Endodermal cell (in vitro differentiated cells): ENCODE measurements at regions not wholly inside any gene's neighbourhood (a gene's known extent, or its start where the extent isn't known, plus 50 kb on each side); places are given as distances from the start of the nearest gene placed in this dataset.

Source experiments
- DNase-seq: peaks from one replicate; pipeline ENCODE4 v3.0.0-alpha.2; 2017
- H3K27ac ChIP-seq: 2 replicates; pipeline ENCODE4 v1.5.1; 2013; ENCODE audit warnings: mild to moderate bottlenecking, low read depth, low read length, moderate library complexity
- H3K27me3 ChIP-seq: 2 replicates; pipeline ENCODE4 v1.6.1; 2013; ENCODE audit warnings: mild to moderate bottlenecking, low read length, moderate library complexity; ENCODE audit not compliant: insufficient read depth, control insufficient read depth, poor library complexity, severe bottlenecking
- H3K36me3 ChIP-seq: 2 replicates; pipeline ENCODE4 v1.7.0; 2013; ENCODE audit warnings: mild to moderate bottlenecking, low read length, moderate library complexity; ENCODE audit not compliant: control insufficient read depth, insufficient read depth
- H3K4me1 ChIP-seq: one replicate; pipeline ENCODE4 v1.7.0; 2013; ENCODE audit warnings: low read length; ENCODE audit not compliant: control insufficient read depth, insufficient read depth
- H3K4me3 ChIP-seq: 2 replicates; pipeline ENCODE4 v1.5.1; 2013; ENCODE audit warnings: mild to moderate bottlenecking, low read length, moderate library complexity
- H3K9ac ChIP-seq: 2 replicates; pipeline ENCODE4 v1.6.1; 2013; ENCODE audit warnings: mild to moderate bottlenecking, low read length, moderate library complexity; ENCODE audit not compliant: poor library complexity, severe bottlenecking; ENCODE audit errors: extremely low read depth
- H3K9me3 ChIP-seq: 2 replicates; pipeline ENCODE4 v1.6.1; 2013; ENCODE audit warnings: mild to moderate bottlenecking, low read length, moderate library complexity; ENCODE audit not compliant: control insufficient read depth
- H3K27ac Mint-ChIP-seq: 2 replicates; pipeline ENCODE4 v1.8.0; 2020; ENCODE audit warnings: mixed read lengths
- H3K27me3 Mint-ChIP-seq: 2 replicates; pipeline ENCODE4 v1.8.0; 2021; ENCODE audit warnings: mild to moderate bottlenecking, mixed read lengths; ENCODE audit not compliant: insufficient read depth
- H3K36me3 Mint-ChIP-seq: 2 replicates; pipeline ENCODE4 v1.8.0; 2020; ENCODE audit warnings: low read depth, mixed read lengths
- H3K4me1 Mint-ChIP-seq: 2 replicates; pipeline ENCODE4 v1.8.0; 2020; ENCODE audit warnings: mixed read lengths
- H3K4me3 Mint-ChIP-seq: 2 replicates; pipeline ENCODE4 v1.8.0; 2020; ENCODE audit warnings: mild to moderate bottlenecking, moderate library complexity, mixed read lengths
- H3K9me3 Mint-ChIP-seq: 2 replicates; pipeline ENCODE4 v1.8.0; 2020; ENCODE audit warnings: mild to moderate bottlenecking, mixed read lengths
- CTCF ChIP-seq: fragments of 200-600 bp; sonication (generic); conservative IDR thresholded peaks from 2 replicates; pipeline ENCODE4 v1.5.0; 2021; ENCODE audit warnings: antibody characterized with exemption, mild to moderate bottlenecking
- WGBS, 2 experiments: methylation state at CpG; one replicate each; pipeline versions ENCODE4 v1.1.5 to v1.1.7; 2013; ENCODE audit warnings: missing lambda C conversion rate in 2 of 2, mixed read lengths in 1 of 2; ENCODE audit not compliant: insufficient coverage in 1 of 2, insufficient read length in 1 of 2; 5-methylcytosine and 5-hydroxymethylcytosine counted together

GRCh38 chr2:207432453-207432852 is 97.3 kb upstream of the CREB1 start:
- H3K9ac ChIP-seq, result no peak overlapping the region
- H3K27ac Mint-ChIP-seq, result no peak overlapping the region

GRCh38 chr2:207434306-207434705 is 95.5 kb upstream of the CREB1 start:
- Histone ChIP-seq H3K27ac (no peak overlapping the region), H3K4me1 (no peaks in the 10 kb centered on the region), H3K9me3 (no peaks in the 10 kb centered on the region), H3K36me3 (no peaks in the 10 kb centered on the region), H3K27me3 (no peaks in the 10 kb centered on the region), H3K4me3 (no peak overlapping the region), H3K9ac (no peak overlapping the region)
- H3K9me3 Mint-ChIP-seq, result no peaks in the 10 kb centered on the region
- H3K36me3 Mint-ChIP-seq, result no peaks in the 10 kb centered on the region
- H3K27ac Mint-ChIP-seq, result no peak overlapping the region
- H3K27me3 Mint-ChIP-seq, result no peaks in the 10 kb centered on the region
- WGBS, 2 experiments, result 92% methylated on average over 1 of the region's 1 CpG; no CpG with 5 or more reads in 1 of the 2 experiments
- no peak for TF ChIP-seq CTCF
- no peaks in the 10 kb centered on the region for H3K4me1 Mint-ChIP-seq
- H3K4me3 Mint-ChIP-seq, result no peak overlapping the region
- DNase-seq, result no peak

More at GRCh38 chr2:207432453-207432852, 97.3 kb upstream of the CREB1 start:
- WGBS, 2 experiments, result 82 to 90% methylated on average over 2 to 3 of the region's 3 CpGs
- Mint-ChIP-seq H3K27me3 (no peaks in the 10 kb centered on the region), H3K4me3 (no peak overlapping the region), H3K36me3 (no peaks in the 10 kb centered on the region), H3K4me1 (no peaks in the 10 kb centered on the region), H3K9me3 (no peaks in the 10 kb centered on the region)
- Histone ChIP-seq H3K9me3 (no peaks in the 10 kb centered on the region), H3K4me1 (no peaks in the 10 kb centered on the region), H3K36me3 (no peaks in the 10 kb centered on the region), H3K27ac (no peak overlapping the region), H3K27me3 (no peaks in the 10 kb centered on the region), H3K4me3 (no peak overlapping the region)
- no peak for DNase-seq
- TF ChIP-seq CTCF, result no peak

- no peak overlapping the region for H3K4me3 ChIP-seq
- no peak overlapping the region for H3K27ac ChIP-seq
- no peak overlapping the region for H3K27ac Mint-ChIP-seq
- no peak for TF ChIP-seq CTCF
- DNase-seq, result no peak
- no peaks in the 10 kb centered on the region for H3K36me3 Mint-ChIP-seq
- H3K4me3 Mint-ChIP-seq, result no peak overlapping the region
- H3K27me3 Mint-ChIP-seq, result no peaks in the 10 kb centered on the region
- no peaks in the 10 kb centered on the region for H3K9me3 Mint-ChIP-seq
- no peaks in the 10 kb centered on the region for H3K4me1 ChIP-seq
- H3K27me3 ChIP-seq, result no peaks in the 10 kb centered on the region
- H3K4me1 Mint-ChIP-seq, result no peaks in the 10 kb centered on the region
- no peaks in the 10 kb centered on the region for H3K9me3 ChIP-seq
- no peak overlapping the region for H3K9ac ChIP-seq
- WGBS, 2 experiments, result 93 to 94% methylated on average over 3 to 4 of the region's 4 CpGs
- no peaks in the 10 kb centered on the region for H3K36me3 ChIP-seq
These were observed 94.8 kb upstream of the CREB1 start for GRCh38 chr2:207434899-207435465.
